Endothelial cell of umbilical vein (primary cell): ENCODE measurements at regions not wholly inside any gene's neighbourhood (a gene's known extent, or its start where the extent isn't known, plus 50 kb on each side); places are given as distances from the start of the nearest gene placed in this dataset.

Experiments used
- BruUV-seq: library from RNA; stranded (reverse); fragments of 400-500 nt; replicated peaks from 2 replicates; lab custom pipeline; 2021; lab: Mats Ljungman, UMichigan
- CTCF ChIA-PET: fragments of 300-600, 350-600 bp; sonication (Branson Sonifier 250); formaldehyde crosslinking; loops from one replicate; lab custom pipeline; 2021; ENCODE audit warnings: antibody characterized with exemption, inconsistent platforms; lab: Charles Lee
- POLR2A ChIA-PET: fragments of 300-600, 350-600 bp; sonication (Branson Sonifier 250); formaldehyde crosslinking; loops from one replicate; lab custom pipeline; 2021; ENCODE audit warnings: antibody characterized with exemption, inconsistent platforms; lab: Charles Lee
- DNase-seq: peaks from one replicate; pipeline ENCODE4 v3.0.0-alpha.2; 2011; ENCODE audit warnings: low read depth, low spot score
- FAIRE-seq: peaks from 2 replicates; lab custom pipeline; 2011; peaks lifted over from hg19 to GRCh38; lab: Jason Lieb, UNC
- H2AFZ ChIP-seq: 2 replicates; pipeline ENCODE4 v1.6.0; 2012; ENCODE audit warnings: low read depth, low read length, control low read depth, inconsistent platforms
- H3K27ac ChIP-seq: 2 replicates; pipeline ENCODE4 v1.5.1; 2011; ENCODE audit warnings: low read depth, mild to moderate bottlenecking, control low read depth, low read length, moderate library complexity; ENCODE audit not compliant: insufficient read depth
- H3K27me3 ChIP-seq, 2 experiments: 2 replicates each; pipeline versions ENCODE4 v1.6.0 to v1.6.1; 2011; ENCODE audit warnings: low read length in 2 of 2, mixed read lengths in 1 of 2; ENCODE audit not compliant: control insufficient read depth in 2 of 2, insufficient read depth in 2 of 2
- H3K36me3 ChIP-seq, 2 experiments: 2 replicates in 1 of 2; 3 replicates in 1 of 2; pipeline ENCODE4 v1.5.1; 2011; ENCODE audit warnings: low read length in 2 of 2, mild to moderate bottlenecking in 1 of 2, moderate library complexity in 1 of 2; ENCODE audit not compliant: control insufficient read depth in 2 of 2, insufficient read depth in 2 of 2; ENCODE audit errors: extremely low read depth in 1 of 2
- H3K4me1 ChIP-seq: 3 replicates; pipeline ENCODE4 v1.5.1; 2011; ENCODE audit warnings: mild to moderate bottlenecking, low read length; ENCODE audit not compliant: control insufficient read depth, insufficient read depth; ENCODE audit errors: extremely low read depth
- H3K4me2 ChIP-seq: 2 replicates; pipeline ENCODE4 v1.6.1; 2011; ENCODE audit warnings: low read length, control low read depth, mixed read lengths; ENCODE audit not compliant: insufficient read depth
- H3K4me3 ChIP-seq, 3 experiments: fragments of 200-600 bp in 1 of 3; sonication (generic), shearing (Covaris generic) in 1 of 3; replicated peaks in 1 of 3; 2 replicates each; pipeline ENCODE4 v1.5.1; 2011 to 2016; ENCODE audit warnings: control low read depth in 3 of 3, low read length in 3 of 3, mild to moderate bottlenecking in 2 of 3, inconsistent platforms in 1 of 3, low read depth in 1 of 3, moderate library complexity in 1 of 3; ENCODE audit not compliant: insufficient read depth in 1 of 3
- H3K79me2 ChIP-seq: 2 replicates; pipeline ENCODE4 v1.6.0; 2012; ENCODE audit warnings: low read length, inconsistent platforms; ENCODE audit not compliant: control insufficient read depth, insufficient read depth
- H3K9ac ChIP-seq: replicated peaks from 2 replicates; pipeline ENCODE3; 2011; ENCODE audit warnings: low read length, control low read depth; ENCODE audit not compliant: insufficient read depth; ENCODE audit errors: extremely low read depth
- H3K9me1 ChIP-seq: replicated peaks from 3 replicates; pipeline ENCODE4 v1.6.0; 2011; ENCODE audit warnings: mild to moderate bottlenecking, low read length; ENCODE audit not compliant: control insufficient read depth, insufficient read depth; ENCODE audit errors: extremely low read depth
- H3K9me3 ChIP-seq: replicated peaks from 2 replicates; pipeline ENCODE4 v1.5.1; 2012; ENCODE audit warnings: low read length, inconsistent platforms; ENCODE audit not compliant: control insufficient read depth, insufficient read depth
- H4K20me1 ChIP-seq: replicated peaks from 2 replicates; pipeline ENCODE3; 2011; ENCODE audit warnings: mild to moderate bottlenecking, low read length; ENCODE audit not compliant: control insufficient read depth, insufficient read depth; ENCODE audit errors: extremely low read depth
- EZH2 ChIP-seq: IDR thresholded peaks from 2 replicates; pipeline ENCODE4 v1.6.1; 2012; ENCODE audit warnings: borderline replicate concordance, low read depth, mild to moderate bottlenecking, moderate library complexity, low read length, inconsistent platforms; ENCODE audit not compliant: severe bottlenecking
- JUN ChIP-seq: IDR thresholded peaks from 2 replicates; pipeline ENCODE4 v1.6.1; 2011; ENCODE audit warnings: borderline replicate concordance, low read depth; ENCODE audit not compliant: insufficient read length, insufficient read depth
- MAX ChIP-seq: IDR thresholded peaks from 2 replicates; pipeline ENCODE4 v1.6.1; 2011; ENCODE audit not compliant: insufficient read depth, insufficient read length
- MYC ChIP-seq: IDR thresholded peaks from one replicate; pipeline ENCODE4 v1.6.1; 2011; ENCODE audit warnings: mild to moderate bottlenecking, low read depth, low read length
- POLR2AphosphoS5 ChIP-seq: IDR thresholded peaks from 2 replicates; pipeline ENCODE4 v1.6.1; 2012; ENCODE audit warnings: low read depth, mild to moderate bottlenecking, control low read depth, low read length, moderate library complexity; ENCODE audit not compliant: insufficient read depth
- dilution Hi-C: fragments of 300-500 bp; cut with MboI; formaldehyde crosslinking; loops from one replicate; pipeline ENCODE4 v1.15.0; 2019; ENCODE audit warnings: low sequenced_read_pairs; ENCODE audit not compliant: extremely low pct_ligation_motif_present
- intact Hi-C: fragments of 100-400 bp; cut with micrococcal nuclease; formaldehyde crosslinking; loops from one replicate; pipeline ENCODE4 v1.10.0; 2022

- no peaks in the 10 kb centered on the region for H3K27me3 ChIP-seq
- H3K27ac ChIP-seq = no peak overlapping the region
- DNase-seq = no peak
- POLR2A ChIA-PET = no interaction called here
- H3K4me2 ChIP-seq = no peak overlapping the region
- TF ChIP-seq POLR2AphosphoS5 = no peak
- dilution Hi-C loops = no loop called here
- H2AFZ ChIP-seq = no peak overlapping the region
- no TSS peak for BruUV-seq
- no peaks in the 10 kb centered on the region for H3K9me3 ChIP-seq
- no peak overlapping the region for H3K4me3 ChIP-seq
- H3K79me2 ChIP-seq = no peaks in the 10 kb centered on the region
- no peaks in the 10 kb centered on the region for H4K20me1 ChIP-seq
- no peak for FAIRE-seq
- no peaks in the 10 kb centered on the region for H3K36me3 ChIP-seq
- H3K9ac ChIP-seq = no peak overlapping the region
- intact Hi-C loops = no loop called here
- CTCF ChIA-PET = no interaction called here
- no peaks in the 10 kb centered on the region for H3K4me1 ChIP-seq
- H3K9me1 ChIP-seq = no peaks in the 10 kb centered on the region
These were observed 71.5 kb downstream of the GADD45G start for GRCh38 chr9:89676281-89676680.

- BruUV-seq = no TSS peak
- intact Hi-C loops (no loop called here), dilution Hi-C loops (no loop called here)
- DNase-seq = no peak
- TF ChIP-seq MYC (no peak), MAX (no peak), POLR2AphosphoS5 (no peak), JUN (no peak), EZH2 (no peak)
- Histone ChIP-seq H3K36me3 (no peaks in the 10 kb centered on the region), H3K27ac (no peak overlapping the region), H3K9me3 (no peaks in the 10 kb centered on the region), H3K4me1 (no peaks in the 10 kb centered on the region), H3K9ac (no peak overlapping the region), H4K20me1 (no peaks in the 10 kb centered on the region), H3K27me3 (no peaks in the 10 kb centered on the region), H3K79me2 (no peaks in the 10 kb centered on the region), H3K4me3 (no peak overlapping the region), H3K9me1 (no peaks in the 10 kb centered on the region), H3K4me2 (no peak overlapping the region), H2AFZ (no peak overlapping the region)
- POLR2A ChIA-PET = no interaction called here
- CTCF ChIA-PET = no interaction called here
- FAIRE-seq = no peak
These were observed 73.0 kb downstream of the GADD45G start for GRCh38 chr9:89677702-89678395.
